ENCODE measurements at regions not wholly inside any gene's neighbourhood (a gene's known extent, or its start where the extent isn't known, plus 50 kb on each side); places are given as distances from the start of the nearest gene placed in this dataset.

DNA sequence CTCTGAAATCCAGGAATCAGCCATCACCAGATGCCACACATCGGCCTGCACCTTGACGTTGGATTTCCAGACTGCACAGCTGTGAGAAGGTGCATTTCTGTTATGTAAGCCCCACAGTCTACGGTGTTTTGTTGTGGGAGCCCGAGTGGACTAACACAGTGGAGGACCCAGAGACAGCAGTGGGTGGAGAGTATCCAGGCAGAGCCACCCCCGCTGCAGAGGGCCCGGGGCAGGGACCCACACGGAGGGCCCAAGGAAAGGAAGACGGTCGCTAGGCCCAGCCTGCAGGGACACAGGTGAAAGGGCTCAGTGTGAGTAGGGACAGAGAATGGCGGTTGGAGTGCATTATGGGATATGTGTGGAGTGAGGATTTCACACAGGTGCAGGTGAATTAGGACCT is 288.3 kb upstream of the AJAP1 start:
- DNase-seq (ENCODE audit: low read depth): no peak

DNA sequence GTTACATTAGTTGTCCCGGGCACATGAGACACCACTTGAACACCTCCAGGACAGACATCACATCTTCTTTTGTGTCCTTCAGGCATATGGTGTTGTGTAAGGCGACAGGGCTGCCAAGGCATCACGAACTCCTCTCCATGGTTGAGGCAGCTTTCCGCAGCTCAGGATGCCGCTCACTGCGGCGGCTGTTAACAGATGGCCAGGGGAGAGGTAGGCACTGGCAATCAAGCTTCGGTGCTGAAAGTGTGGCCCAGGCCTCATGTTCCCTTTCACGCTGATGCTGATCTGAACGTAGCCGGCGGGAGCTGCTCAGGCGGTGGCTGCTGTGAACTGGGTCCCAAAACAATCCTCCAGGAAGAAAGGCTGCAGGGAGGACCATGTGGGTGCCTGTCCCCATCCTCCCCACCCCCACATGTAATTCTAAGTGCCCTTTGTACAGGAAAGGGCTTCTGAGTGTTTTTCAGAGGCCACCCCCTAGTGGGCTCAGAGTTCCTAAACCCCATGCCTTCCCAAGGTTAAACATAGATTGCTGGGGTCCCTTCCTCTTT is 287.1 kb upstream of the AJAP1 start:
- no peak for DNase-seq (ENCODE audit: low read depth)

DNA sequence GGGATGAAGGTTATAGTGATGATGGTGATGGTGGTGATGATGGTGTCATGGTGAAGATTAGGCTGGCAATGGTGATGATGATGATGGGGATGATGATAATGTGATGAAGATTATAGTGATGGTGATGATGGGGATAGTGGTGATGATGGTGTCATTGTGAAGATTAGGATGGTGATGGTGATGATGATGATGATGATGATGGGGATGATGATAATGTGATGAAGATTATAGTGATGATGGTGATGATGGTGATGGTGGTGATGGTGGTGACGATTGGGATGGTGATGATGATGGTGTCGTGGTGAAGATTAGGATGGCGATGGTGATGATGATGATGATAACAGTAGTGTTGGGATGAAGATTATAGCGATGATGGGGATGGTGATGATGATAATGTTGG is 285.1 kb upstream of the AJAP1 start:
- no peak for DNase-seq (ENCODE audit: low read depth)

DNA sequence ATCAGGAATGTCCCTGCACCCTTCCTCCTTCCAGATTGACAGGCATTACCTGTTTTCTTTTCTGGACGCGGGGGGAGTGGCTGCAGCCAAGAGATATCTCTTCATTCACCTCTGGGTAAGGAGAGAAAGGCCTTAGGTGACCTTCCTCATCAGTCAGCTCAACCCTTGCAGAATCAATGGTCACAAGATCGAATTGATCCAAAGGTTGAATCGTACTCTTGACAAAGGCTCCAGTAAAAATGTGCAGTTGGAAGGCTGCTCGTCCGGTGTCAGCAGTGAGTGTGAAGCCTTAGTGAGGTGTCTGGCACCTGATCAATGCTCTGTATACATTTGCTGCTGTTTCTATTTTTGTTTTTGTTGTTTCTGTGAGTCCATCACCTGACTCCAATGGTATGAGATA is 282.6 kb upstream of the AJAP1 start:
- no peak for DNase-seq (ENCODE audit: low read depth)

DNA sequence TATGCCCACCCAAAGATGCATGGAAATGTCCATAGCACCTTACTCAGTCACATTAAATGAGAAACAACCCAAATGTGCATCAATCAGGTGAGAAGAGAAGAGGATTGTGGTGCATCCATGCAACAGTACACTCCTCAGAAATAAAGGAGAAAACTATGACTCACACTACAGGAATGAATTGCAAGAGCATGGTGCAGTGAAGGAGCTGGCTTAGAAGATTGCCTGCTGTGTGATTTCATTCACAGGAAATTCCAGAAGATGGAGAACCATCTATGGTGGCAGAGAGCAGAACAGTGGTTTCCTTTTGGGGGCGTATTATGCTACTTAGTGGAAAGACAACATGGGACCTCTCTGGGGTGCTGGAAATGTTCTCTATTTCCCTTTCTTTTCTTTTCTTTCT is 278.6 kb upstream of the AJAP1 start:
- peak; percentile 78 for DNase-seq (ENCODE audit: low read depth)

DNA sequence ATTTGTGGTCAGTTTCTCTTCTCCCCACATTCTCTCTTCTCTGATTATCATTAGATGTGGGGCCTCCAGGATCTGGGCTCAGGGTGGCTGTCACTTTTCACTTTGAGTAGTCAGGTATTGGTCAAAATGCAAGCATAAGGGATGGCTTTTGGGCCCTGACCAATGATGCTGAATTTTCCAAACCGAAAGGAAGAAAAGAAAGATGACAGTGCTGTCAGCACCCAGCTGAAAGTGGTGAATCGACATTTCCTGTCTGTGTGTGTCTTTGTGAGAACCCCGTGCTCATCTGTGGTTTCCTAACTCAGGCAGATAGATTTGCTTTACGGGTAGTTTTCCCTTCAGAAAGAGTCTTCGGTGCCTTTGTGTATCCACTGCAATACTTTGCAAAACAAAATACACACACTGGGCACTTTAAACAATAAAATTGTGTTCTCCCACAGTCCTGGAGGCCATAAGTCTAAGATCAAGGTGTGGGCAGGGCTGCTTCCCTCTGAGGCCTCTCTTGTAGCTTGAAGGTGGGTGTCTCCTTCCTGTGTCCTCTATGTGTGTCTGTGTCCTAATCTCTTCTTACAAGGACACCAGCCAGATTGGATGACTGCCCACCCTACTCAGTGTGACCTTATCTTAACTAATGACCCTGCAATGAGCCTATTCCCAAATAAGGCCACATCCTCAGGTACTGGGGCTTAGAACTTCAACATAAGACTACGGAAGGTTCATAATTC is 274.8 kb upstream of the AJAP1 start:
- DNase-seq (ENCODE audit: low read depth): no peak

DNA sequence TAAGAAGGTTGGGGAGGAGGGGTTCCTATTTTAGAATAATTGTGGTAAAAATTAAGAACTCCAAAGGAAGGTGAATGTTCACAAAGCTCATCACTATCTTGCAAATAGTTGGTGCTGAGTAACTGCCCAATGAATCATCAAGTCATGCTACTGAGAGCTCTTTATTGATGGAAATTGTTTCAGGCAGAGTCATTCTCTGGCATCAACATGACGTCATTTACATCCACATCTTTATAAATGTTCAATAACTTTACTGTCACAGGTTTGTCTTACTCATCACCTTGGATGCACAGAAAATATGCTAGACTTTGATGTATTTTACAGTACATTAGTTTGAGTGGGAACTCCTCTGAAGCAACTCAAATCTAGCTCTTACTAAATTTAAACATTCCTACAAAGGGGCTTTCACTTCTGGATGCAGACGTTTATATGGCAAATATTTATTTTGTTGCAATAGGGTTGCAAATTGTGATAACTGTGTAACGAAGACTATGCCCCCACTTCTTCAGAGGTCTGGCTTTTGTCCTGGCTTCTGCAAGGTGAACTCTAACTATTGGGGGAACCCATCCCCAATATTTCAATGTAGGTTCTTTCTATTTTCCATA is 273.7 kb upstream of the AJAP1 start:
- DNase-seq (ENCODE audit: low read depth): peak; percentile 85

DNA sequence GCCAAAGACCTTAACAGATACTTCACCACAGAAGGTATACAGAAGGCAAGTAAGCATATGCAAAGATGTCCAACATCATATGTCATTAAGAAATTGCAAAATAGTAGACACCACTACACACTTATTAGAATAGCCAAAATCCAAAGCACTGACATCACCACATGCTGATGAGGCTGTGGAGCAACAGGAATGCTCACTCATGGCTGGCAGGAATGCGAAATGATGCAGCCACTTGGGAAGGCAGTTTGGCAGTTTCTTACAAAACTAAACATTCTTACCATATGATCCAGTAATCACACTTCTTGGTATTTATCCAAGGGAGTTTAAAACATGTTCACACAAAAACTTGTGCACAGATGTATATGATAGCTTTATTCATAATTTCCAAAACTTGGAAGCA is 261.2 kb upstream of the AJAP1 start:
- no peak for DNase-seq (ENCODE audit: low read depth)

DNA sequence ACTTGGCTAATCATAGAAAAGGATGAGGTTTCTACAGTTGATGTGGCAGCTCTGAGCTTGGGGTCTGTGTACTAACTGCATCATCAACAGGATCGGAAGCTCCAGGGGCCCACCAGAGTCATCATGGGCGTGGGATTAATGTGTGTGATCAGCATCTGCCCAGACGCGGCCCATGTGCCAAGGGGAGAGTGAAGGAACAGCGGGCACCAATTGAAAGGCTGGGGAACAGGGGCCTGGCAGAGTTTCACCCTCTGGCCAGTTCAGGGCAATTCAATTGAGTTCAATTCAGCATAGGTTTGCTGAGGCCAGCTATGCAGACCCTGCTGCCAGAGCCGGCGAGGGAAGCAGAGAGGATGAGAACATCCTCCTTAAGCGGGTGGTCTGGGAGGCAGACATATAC is 260.0 kb upstream of the AJAP1 start:
- DNase-seq (ENCODE audit: low read depth): no peak

DNA sequence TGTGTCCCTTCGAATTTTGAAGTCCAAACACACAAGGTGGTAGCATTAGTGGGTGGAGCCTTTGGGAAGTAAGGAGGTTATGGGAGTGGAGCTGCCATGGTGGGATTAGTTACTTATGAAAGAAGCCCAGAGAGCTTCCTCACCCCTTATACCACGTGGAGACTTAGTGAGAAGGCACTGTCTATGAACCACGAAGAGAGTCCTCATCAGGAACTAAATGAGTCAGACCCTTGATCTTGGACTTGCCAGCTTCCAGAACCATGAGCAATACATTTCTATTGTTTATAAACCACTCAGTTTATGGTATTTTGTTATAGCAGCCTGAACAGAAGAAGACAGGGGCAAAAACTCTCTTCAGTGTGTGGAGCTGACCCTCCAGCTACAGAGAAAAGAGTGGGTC is 259.3 kb upstream of the AJAP1 start:
- peak; percentile 81 for DNase-seq (ENCODE audit: low read depth)

DNA sequence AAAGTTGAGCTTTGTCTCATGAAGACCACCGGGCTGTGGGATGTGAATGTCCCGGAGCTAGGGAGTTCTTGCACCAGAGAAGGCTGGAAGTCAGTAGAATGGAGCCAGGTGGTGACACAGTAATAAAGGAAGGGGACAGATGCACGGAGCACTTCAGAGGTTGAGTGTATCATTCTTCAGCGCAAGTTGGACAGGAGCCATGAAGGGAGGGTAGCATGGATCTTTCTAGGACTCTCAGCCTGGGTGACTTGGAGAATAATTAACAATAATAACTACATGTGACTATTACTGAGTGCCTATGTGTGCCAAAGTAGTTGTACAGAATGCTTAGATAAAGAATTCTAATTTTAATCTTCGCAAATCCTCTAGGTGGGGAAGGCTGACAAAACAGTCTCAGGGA is 258.7 kb upstream of the AJAP1 start:
- DNase-seq (ENCODE audit: low read depth): peak; percentile 62

DNA sequence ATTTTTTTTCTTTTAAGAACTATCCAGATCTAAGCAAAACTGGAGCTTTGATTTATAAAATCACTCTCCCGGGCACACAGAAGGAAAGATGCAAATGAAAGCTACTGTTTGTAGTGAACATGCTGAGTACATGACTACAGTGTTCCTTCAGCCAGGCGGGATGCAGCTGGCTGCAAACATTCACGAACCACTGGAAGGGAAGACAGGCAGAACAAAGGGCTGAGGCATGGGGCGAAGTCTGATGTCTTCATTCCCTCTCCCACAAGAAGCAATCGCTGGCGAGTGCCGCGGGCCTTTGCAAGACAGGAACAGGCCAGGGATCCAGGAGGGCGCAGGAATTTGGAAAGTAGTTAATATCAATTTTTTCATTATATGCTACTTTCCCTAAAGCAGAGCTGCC is 257.9 kb upstream of the AJAP1 start:
- peak; percentile 19 for DNase-seq (ENCODE audit: low read depth)

DNA sequence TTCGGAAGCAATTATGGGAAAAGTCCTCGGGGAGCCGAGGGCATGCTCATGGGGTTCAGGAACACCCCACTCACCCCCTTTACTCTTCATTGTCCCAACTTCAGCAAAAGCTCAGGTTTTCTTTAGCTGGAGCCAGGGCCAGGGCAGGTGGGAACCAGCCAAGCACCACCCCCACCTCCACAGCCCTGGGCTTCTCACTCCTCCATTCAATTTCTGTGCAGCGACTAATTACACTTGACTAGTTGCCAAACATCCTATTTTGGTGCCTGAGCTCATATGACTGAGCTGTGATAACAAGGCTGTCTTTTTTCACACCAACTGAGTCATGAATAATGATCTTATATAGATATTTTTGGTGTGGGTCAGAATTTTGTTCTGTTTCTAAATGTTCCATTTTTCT is 257.2 kb upstream of the AJAP1 start:
- peak; percentile 10 for DNase-seq (ENCODE audit: low read depth)

DNA sequence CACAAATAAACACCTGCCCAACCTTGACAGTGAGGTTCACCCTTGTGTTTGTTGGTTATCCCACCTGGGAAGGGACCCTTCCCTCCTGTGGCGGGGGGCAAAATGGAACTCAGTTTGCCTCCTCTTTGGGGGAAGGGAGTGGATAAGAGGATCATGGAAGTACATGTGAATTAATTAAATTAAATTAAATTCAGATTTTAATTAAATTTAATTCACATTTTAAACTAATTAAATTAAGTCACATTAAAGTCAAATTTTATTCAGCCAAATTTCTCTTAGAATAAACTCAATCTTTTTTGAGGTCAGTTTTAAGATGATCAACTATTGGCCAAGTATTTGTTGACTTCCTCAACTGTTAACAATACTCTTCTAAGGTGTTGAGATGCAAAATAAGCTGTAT is 252.4 kb upstream of the AJAP1 start:
- no peak for DNase-seq (ENCODE audit: low read depth)

DNA sequence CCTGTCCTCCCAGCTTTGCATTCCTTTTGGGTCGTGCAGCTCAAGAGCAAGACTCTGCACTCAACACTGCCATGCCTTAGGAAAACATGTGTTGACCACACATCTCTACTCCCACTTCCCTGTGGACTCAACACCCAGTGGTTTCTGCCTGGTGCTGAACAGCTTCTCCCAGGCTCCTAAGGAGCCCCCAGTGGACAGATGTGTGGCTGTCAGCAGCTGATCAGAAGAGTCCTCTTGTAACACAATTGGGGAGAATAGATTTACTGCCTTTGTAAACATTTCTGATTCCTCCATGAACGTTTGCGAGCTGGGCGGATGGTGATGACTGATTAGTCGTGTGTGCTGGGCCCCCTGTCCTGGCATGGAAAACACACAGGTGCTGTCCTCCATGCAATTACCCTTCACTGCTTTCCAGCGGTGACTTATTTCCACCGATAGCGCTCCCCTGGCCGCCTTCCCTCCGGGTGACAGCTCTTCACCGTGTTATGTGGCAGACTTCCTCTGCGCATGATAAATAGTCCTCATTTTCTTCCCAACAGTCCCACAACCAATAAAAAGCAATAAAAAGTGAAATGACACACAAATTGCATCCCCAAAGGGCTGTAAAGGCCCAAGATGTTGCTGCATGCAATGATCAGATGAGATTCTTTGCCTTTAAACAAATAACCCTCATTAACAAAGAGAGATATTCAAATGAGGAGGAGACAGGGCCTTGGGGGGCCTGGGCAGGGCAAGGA is 249.4 kb upstream of the AJAP1 start:
- DNase-seq (ENCODE audit: low read depth): no peak

DNA sequence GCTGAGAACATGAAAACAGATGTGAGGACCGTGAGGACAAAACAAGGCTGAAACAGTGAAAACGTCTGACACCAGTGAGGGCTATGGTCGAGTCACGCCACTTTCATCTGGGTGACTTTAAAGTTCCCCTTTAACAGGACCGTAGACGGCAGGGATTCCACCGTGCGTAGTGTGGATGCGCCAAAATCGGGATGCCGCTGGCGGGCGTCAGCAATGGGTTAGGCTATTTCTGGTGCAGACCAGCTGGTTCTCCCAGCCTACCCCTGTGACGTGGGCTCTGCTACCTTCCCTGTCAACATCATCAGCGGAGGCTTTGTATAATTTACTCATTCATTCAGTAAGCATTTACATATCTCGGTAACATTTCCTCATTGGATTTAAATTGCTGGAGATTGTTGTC is 246.6 kb upstream of the AJAP1 start:
- DNase-seq (ENCODE audit: low read depth): no peak

DNA sequence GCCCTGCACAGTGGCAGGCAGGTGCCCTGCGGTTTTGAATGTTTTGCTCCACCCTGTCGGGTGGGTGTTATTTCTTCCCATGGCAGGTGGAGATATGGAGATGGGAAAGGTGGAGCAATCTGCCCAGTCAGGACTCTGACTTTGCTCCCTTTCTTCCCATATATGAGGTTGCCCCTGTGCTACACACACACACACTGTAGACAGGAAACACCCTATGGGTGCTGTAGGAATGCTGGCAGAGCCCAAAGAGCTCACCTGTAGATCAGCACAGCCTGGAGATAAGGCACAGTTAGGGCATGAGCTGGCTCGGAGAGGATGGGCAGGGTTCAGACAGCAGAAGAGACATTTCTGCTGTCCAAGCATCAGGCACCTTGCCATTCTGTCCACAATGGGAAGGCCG is 246.0 kb upstream of the AJAP1 start:
- DNase-seq (ENCODE audit: low read depth): no peak

DNA sequence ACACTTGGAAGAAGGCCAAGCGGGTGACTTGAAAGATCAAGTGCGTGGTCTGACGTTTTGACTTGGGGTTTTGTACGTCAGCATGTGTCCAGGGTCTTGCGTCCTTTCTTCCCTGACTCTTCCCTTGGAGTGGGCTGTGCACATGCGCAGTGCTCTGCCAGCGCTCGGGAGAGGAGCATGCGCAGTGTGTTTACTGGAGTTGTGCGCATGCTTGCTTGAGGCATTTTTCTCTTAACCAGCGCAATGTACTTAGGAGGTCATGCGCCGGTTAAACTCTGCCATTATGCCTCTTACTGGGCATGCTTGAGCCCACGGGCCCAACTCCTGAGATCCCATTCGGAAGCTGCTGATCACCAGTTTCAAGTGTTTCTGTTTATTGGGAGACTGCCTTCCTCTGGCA is 242.5 kb upstream of the AJAP1 start:
- no peak for DNase-seq (ENCODE audit: low read depth)

DNA sequence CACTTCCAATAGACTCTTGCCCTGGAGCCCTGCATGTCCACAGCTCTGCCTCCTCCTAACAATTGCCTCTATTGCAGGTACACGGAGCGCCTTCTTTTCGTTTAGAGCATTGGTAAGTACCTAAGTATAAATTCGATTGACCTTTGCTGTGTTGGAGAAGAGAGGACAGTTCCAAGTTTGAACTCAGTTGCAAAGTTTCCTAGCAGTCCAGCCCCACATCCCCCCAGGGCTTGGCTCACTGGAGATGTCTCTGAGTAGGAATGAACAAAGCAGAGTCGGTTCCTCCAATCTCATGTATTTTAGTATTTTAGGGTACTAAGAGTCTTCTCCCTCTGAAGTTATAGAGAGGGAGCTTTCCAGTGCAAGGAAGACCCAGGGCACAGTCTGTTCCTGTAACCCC is 238.9 kb upstream of the AJAP1 start:
- DNase-seq (ENCODE audit: low read depth): no peak

DNA sequence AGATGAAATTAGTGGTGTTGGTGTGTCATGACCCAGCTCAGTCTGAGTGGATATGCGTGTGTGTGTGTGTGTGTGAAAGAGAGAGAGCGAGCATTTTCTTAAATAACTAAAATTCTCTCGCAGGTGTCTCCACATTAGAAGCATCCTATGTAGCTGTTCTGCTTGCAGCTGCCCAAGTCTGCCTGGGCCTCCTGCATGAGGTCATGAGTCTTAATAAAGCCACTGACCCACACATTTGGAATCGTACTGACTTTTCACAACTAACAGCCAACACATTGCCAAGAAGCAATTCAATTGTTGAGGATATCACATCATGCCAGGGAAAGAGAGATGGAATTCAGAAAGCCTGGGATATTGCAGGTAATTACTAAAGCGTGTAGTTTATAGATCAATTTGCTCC is 238.2 kb upstream of the AJAP1 start:
- DNase-seq (ENCODE audit: low read depth): no peak

DNA sequence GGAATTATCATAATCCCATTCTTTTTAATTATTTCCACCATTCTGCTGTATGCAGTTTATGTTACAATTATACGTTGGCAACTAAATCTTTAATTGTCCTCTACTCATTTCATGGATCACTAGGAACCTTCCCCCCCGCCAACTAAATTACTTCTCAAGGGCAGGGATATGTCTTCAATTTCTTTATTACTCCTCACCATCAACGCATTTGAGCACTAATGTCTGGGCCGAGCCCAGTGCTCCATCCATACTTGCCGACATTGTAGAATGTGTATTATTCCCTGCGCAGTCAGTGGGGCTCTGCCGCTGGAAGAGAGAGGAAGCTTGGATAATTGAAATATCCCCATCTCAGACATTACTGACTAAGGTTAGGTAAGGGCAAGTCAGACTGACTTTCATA is 236.4 kb upstream of the AJAP1 start:
- no peak for DNase-seq (ENCODE audit: low read depth)

DNA sequence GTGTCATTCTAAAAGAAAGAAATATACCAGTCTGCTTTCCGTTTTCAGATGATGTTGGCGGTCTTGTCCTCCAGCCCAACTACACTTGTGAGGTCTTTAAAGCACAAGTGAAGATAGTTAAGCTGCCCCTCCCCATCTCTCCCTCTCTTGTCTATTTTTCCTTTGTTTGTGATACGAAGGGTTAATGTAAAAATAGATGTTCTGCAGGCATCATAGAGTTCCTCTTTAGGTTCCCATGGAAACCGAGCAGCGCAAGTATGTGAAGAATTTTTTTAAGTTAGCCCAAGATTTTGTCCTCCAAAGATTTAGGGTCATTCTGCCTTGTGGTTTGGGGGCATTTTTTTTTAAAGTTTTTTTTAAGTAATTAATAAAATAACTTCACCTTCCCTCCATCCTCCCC is 232.4 kb upstream of the AJAP1 start:
- DNase-seq (ENCODE audit: low read depth): no peak

All from renal cortical epithelial cell (primary cell).